MM.1S (cell line): ENCODE measurements at regions not wholly inside any gene's neighbourhood (a gene's known extent, or its start where the extent isn't known, plus 50 kb on each side); places are given as distances from the start of the nearest gene placed in this dataset.

Experiments used
- CTCF ChIP-seq: fragments of 300-600 bp; sonication (generic); IDR thresholded peaks from 2 replicates; pipeline ENCODE4 v1.5.1; 2016; ENCODE audit warnings: antibody characterized with exemption, low read length, mixed read lengths
- EZH2 ChIP-seq: fragments of 300-600 bp; sonication (generic); optimal IDR thresholded peaks from 2 replicates; pipeline ENCODE3; 2017; ENCODE audit warnings: low read depth, mild to moderate bottlenecking, antibody characterized with exemption, low read length, mixed read lengths
- EZH2phosphoT487 ChIP-seq: fragments of 300-600 bp; sonication (generic); IDR thresholded peaks from 2 replicates; pipeline ENCODE4 v1.6.1; 2018; ENCODE audit warnings: antibody characterized with exemption, low read length

GRCh38 chr13:81760316-81760715 lies 1419.4 kb upstream of the SPRY2 start:
- TF ChIP-seq CTCF, result no peak
- no peak for TF ChIP-seq EZH2
- no peak for TF ChIP-seq EZH2phosphoT487
